ENCODE measurements at regions not wholly inside any gene's neighbourhood (a gene's known extent, or its start where the extent isn't known, plus 50 kb on each side); places are given as distances from the start of the nearest gene placed in this dataset.

- TF ChIP-seq, protein P1, sequence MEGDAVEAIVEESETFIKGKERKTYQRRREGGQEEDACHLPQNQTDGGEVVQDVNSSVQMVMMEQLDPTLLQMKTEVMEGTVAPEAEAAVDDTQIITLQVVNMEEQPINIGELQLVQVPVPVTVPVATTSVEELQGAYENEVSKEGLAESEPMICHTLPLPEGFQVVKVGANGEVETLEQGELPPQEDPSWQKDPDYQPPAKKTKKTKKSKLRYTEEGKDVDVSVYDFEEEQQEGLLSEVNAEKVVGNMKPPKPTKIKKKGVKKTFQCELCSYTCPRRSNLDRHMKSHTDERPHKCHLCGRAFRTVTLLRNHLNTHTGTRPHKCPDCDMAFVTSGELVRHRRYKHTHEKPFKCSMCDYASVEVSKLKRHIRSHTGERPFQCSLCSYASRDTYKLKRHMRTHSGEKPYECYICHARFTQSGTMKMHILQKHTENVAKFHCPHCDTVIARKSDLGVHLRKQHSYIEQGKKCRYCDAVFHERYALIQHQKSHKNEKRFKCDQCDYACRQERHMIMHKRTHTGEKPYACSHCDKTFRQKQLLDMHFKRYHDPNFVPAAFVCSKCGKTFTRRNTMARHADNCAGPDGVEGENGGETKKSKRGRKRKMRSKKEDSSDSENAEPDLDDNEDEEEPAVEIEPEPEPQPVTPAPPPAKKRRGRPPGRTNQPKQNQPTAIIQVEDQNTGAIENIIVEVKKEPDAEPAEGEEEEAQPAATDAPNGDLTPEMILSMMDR (IDR thresholded peaks at IDR 0.05; ENCODE audit: borderline replicate concordance, control extremely low read depth, extremely low read depth, insufficient read depth, missing control alignments) = no peak
- in situ Hi-C loops (cut with MboI; ENCODE audit: low sequenced_read_pairs, unreplicated experiment) = no loop called here
- no peak for DNase-seq (ENCODE audit: low spot score)
Observed at GRCh38 chr4:176627916-176628315, 164.8 kb downstream of the VEGFC start.

DNA sequence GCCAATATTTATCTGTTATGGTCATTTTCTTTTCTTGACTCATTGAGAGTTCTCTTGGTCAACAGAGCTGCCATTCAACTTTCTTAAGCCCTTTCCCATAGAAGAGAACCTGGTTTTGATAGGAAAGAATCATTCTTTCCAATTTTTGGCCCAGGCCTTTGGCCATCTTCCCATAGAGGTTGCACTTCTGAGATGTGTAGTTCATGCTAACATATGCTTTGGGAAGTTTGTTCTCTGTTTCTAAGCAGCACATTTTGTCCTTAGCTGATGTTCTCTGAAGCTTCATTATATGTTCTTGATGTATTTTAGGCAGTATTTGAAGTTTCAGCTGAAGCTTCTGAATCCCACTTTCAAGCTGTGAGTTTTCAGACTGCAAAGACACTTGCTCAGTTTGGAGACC, 161.1 kb downstream of the VEGFC start:
- in situ Hi-C loops (cut with MboI; ENCODE audit: low sequenced_read_pairs, unreplicated experiment) = no loop called here
- no peak for DNase-seq (ENCODE audit: low spot score)
- TF ChIP-seq, protein P1 (IDR thresholded peaks at IDR 0.05; ENCODE audit: borderline replicate concordance, control extremely low read depth, extremely low read depth, insufficient read depth, missing control alignments) = no peak
